ENCODE measurements at regions not wholly inside any gene's neighbourhood (a gene's known extent, or its start where the extent isn't known, plus 50 kb on each side); places are given as distances from the start of the nearest gene placed in this dataset.
"Not testable (repeated sequence)": the region's sequence is repeated elsewhere in the genome, so short reads cannot be mapped to it uniquely, and the experiment has no call there.

DNA sequence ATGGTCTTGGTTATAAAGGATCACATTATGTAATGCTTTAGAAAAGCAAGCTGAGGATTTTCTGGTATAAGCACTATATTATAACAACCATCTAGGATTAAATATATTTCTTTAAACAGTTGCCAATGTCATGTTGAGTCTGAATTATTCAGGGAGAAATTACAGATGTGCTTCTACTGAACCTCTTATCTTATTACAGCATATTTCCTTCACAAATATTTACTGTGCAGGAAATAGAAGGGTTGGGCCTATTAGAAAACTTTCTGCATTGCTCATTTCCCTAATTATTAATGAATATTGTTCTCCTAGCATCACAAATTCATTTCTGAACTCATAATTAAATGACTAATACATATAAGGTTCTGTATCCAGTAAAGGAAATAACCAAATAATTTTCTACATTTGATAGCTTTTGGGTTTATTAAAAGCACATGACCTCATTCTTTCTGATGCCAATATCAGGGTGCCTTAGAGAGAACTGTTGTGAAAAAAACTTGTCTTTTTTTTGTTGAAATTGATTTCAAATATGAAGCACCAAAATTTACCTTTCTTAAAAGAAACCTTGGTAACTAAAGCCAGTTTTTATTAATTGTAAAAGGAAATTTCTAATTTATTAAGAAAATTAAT is 476.8 kb upstream of the PTGER4 start:
- no peak for DNase-seq (ENCODE audit: low read depth)
- no peak overlapping the region for H3K4me3 ChIP-seq (ENCODE audit: low read depth, low read length)
- TF ChIP-seq, protein P1, sequence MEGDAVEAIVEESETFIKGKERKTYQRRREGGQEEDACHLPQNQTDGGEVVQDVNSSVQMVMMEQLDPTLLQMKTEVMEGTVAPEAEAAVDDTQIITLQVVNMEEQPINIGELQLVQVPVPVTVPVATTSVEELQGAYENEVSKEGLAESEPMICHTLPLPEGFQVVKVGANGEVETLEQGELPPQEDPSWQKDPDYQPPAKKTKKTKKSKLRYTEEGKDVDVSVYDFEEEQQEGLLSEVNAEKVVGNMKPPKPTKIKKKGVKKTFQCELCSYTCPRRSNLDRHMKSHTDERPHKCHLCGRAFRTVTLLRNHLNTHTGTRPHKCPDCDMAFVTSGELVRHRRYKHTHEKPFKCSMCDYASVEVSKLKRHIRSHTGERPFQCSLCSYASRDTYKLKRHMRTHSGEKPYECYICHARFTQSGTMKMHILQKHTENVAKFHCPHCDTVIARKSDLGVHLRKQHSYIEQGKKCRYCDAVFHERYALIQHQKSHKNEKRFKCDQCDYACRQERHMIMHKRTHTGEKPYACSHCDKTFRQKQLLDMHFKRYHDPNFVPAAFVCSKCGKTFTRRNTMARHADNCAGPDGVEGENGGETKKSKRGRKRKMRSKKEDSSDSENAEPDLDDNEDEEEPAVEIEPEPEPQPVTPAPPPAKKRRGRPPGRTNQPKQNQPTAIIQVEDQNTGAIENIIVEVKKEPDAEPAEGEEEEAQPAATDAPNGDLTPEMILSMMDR (conservative IDR thresholded peaks at IDR 0.05; ENCODE audit: low read depth, low read length), result no peak

DNA sequence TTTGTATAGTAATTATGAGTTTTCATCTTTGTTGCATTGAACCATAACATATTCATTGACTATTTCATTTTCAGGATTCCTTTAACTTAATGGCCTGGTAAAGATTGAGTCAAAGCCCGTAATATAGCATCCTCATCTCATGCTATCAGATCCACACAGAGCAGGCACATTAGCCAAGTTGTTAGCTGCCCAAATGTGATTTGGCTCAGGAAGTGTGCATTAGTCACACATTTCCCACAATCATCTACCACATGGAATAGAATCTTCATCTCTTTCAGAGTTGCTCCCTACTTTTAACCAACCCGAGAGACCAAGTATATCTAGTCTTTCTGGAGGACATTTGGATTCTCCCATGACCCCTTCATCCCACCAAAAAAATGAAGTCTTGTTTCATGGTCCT is 481.0 kb upstream of the PTGER4 start:
- peak; percentile 7 for DNase-seq (ENCODE audit: low read depth)
- TF ChIP-seq, protein P1 (conservative IDR thresholded peaks at IDR 0.05; ENCODE audit: low read depth, low read length), result no peak
- H3K4me3 ChIP-seq (ENCODE audit: low read depth, low read length), result no peak overlapping the region

GRCh38 chr5:40195574-40195973 is 484.1 kb upstream of the PTGER4 start:
- DNase-seq (ENCODE audit: low read depth); H3K4me3 ChIP-seq (ENCODE audit: low read depth, low read length): not testable (repeated sequence)

- H3K4me3 ChIP-seq (ENCODE audit: low read depth, low read length), result no peak overlapping the region
- TF ChIP-seq, protein P1 (conservative IDR thresholded peaks at IDR 0.05; ENCODE audit: low read depth, low read length), result no peak
- DNase-seq (ENCODE audit: low read depth), result no peak
These were observed 488.6 kb upstream of the PTGER4 start for GRCh38 chr5:40191150-40191549.

- TF ChIP-seq, protein P1 (conservative IDR thresholded peaks at IDR 0.05; ENCODE audit: low read depth, low read length), result no peak
- DNase-seq (ENCODE audit: low read depth), result peak; percentile 14
These were observed 507.0 kb upstream of the PTGER4 start for GRCh38 chr5:40172721-40173120.

DNA sequence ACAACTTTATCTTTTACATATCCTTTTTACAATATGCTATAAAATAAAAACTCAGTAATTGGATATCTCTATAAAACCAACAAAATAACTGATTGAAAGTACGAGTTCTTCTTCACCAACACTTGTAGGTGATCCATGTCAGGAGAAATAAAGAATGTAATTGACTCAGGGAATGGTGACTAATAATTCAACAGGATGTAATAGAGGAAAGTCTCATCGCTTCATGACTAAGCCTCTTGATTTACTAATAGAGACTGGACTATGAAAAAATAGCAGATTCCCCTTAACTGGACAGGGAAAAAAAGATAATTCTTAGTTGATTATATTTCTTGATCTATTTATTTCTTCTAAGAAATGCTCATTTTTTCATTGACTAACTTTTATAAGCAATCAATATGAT is 507.7 kb upstream of the PTGER4 start:
- H3K4me3 ChIP-seq (ENCODE audit: low read depth, low read length), result no peak overlapping the region
- TF ChIP-seq, protein P1 (conservative IDR thresholded peaks at IDR 0.05; ENCODE audit: low read depth, low read length), result no peak
- DNase-seq (ENCODE audit: low read depth), result peak; percentile 61

More at GRCh38 chr5:40172721-40173120, 507.0 kb upstream of the PTGER4 start:
- H3K4me3 ChIP-seq (ENCODE audit: low read depth, low read length), result no peak overlapping the region

DNA sequence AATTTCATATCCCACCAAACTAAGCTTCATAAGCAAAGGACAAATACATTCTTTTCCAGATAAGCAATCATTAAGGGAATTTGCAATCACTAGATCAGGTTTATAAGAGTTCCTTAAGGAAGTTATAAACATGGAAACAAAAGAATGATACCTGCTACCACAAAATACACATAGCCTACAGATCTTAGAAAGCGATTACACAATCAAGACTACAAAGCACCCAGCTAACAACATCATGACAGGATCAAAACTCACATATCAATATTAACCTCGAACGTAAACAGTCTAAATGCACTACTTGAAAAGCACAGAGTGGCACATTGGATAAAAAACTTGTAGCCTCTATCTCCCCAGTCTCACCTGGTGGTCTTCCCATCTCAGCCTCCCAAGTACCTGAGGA is 512.4 kb upstream of the PTGER4 start:
- TF ChIP-seq, protein P1 (conservative IDR thresholded peaks at IDR 0.05; ENCODE audit: low read depth, low read length), result no peak
- no peak for DNase-seq (ENCODE audit: low read depth)
- H3K4me3 ChIP-seq (ENCODE audit: low read depth, low read length), result no peak overlapping the region

Data from choroid plexus epithelial cell (primary cell).